CD4-positive, alpha-beta T cell treated with Interferon alpha-2 for 1 hour (primary cell): ENCODE measurements at regions not wholly inside any gene's neighbourhood (a gene's known extent, or its start where the extent isn't known, plus 50 kb on each side); places are given as distances from the start of the nearest gene placed in this dataset.
"Not testable (repeated sequence)": the region's sequence is repeated elsewhere in the genome, so short reads cannot be mapped to it uniquely, and the experiment has no call there.

Experiments
- DNase-seq, 2 donors: peaks; one replicate each; pipeline ENCODE4 v3.0.0-alpha.2; 2020 to 2022

GRCh38 chr7:156511426-156511825, 129.1 kb upstream of the RNF32 start:
- DNase-seq, result no peak

- no peak for DNase-seq
Observed at GRCh38 chr7:156510966-156511365, 129.6 kb upstream of the RNF32 start.

- DNase-seq, result no peak
Observed at GRCh38 chr7:156509216-156509615, 131.4 kb upstream of the RNF32 start.

- DNase-seq, result no peak
Observed at GRCh38 chr7:156505876-156506275, 134.7 kb upstream of the RNF32 start.

- DNase-seq, result no peak
Observed at GRCh38 chr7:156504687-156505545, 135.7 kb upstream of the RNF32 start.

GRCh38 chr7:156504006-156504405, 136.6 kb upstream of the RNF32 start:
- no peak for DNase-seq

GRCh38 chr7:156503196-156503595, 137.4 kb upstream of the RNF32 start:
- no peak for DNase-seq

- DNase-seq, result not testable (repeated sequence)
Observed at GRCh38 chr7:156501815-156502214, 138.8 kb upstream of the RNF32 start.

GRCh38 chr7:156499247-156499881, 141.2 kb upstream of the RNF32 start:
- no peak for DNase-seq

- DNase-seq, result no peak
Observed at GRCh38 chr7:156497776-156498509, 142.6 kb upstream of the RNF32 start.

- DNase-seq, result no peak
Observed at GRCh38 chr7:156496865-156497264, 143.7 kb upstream of the RNF32 start.

GRCh38 chr7:156496363-156496769, 144.2 kb upstream of the RNF32 start:
- no peak for DNase-seq

GRCh38 chr7:156494960-156495359, 145.6 kb upstream of the RNF32 start:
- DNase-seq, result no peak

- DNase-seq, result no peak
Observed at GRCh38 chr7:156493942-156494341, 146.6 kb upstream of the RNF32 start.

GRCh38 chr7:156492170-156492569, 148.4 kb upstream of the RNF32 start:
- no peak for DNase-seq

- no peak for DNase-seq
Observed at GRCh38 chr7:156491435-156491834, 149.1 kb upstream of the RNF32 start.

- DNase-seq, result no peak
Observed at GRCh38 chr7:156490021-156490800, 150.4 kb upstream of the RNF32 start.

- DNase-seq, result no peak
Observed at GRCh38 chr7:156487811-156488533, 152.6 kb upstream of the RNF32 start.

GRCh38 chr7:156480671-156481070, 159.9 kb upstream of the RNF32 start:
- DNase-seq, result no peak

- no peak for DNase-seq
Observed at GRCh38 chr7:156479596-156479995, 161.0 kb upstream of the RNF32 start.

GRCh38 chr7:156478486-156478885, 162.1 kb upstream of the RNF32 start:
- no peak for DNase-seq

- no peak for DNase-seq
Observed at GRCh38 chr7:156475666-156476065, 164.9 kb upstream of the RNF32 start.
